ENCODE measurements at regions not wholly inside any gene's neighbourhood (a gene's known extent, or its start where the extent isn't known, plus 50 kb on each side); places are given as distances from the start of the nearest gene placed in this dataset.

GRCh38 chr2:181242262-181242661 is 214.9 kb upstream of the ITGA4 start:
- TF ChIP-seq RBM39 (IDR thresholded peaks at IDR 0.05; ENCODE audit: low read depth, low read length, poor library complexity, severe bottlenecking): no peak
- TF ChIP-seq ZSCAN29 (CRISPR knock-in tag; conservative IDR thresholded peaks at IDR 0.05): no peak
- TF ChIP-seq ZBTB8A (CRISPR knock-in tag; IDR thresholded peaks at IDR 0.05; ENCODE audit: borderline replicate concordance, low read depth): no peak
- no peak for TF ChIP-seq YEATS4 (CRISPR knock-in tag; IDR thresholded peaks at IDR 0.05; ENCODE audit: borderline replicate concordance)
- TF ChIP-seq ZNF232 (CRISPR knock-in tag; IDR thresholded peaks at IDR 0.05; ENCODE audit: borderline replicate concordance): no peak
- TF ChIP-seq CTCF (CRISPR knock-in tag; IDR thresholded peaks at IDR 0.05): no peak
- no peak for TF ChIP-seq ZNF883 (CRISPR knock-in tag; IDR thresholded peaks at IDR 0.05; ENCODE audit: not compliant biosample characterization)
- TF ChIP-seq NFRKB (IDR thresholded peaks at IDR 0.05): no peak
- TF ChIP-seq ZNF556 (CRISPR knock-in tag; IDR thresholded peaks at IDR 0.05; ENCODE audit: borderline replicate concordance): no peak
- TF ChIP-seq BCL6 (CRISPR knock-in tag; IDR thresholded peaks at IDR 0.05): no peak
- TF ChIP-seq ZBTB33 (CRISPR knock-in tag; IDR thresholded peaks at IDR 0.05): no peak

Measured in HepG2 (cell line).